ENCODE measurements at regions not wholly inside any gene's neighbourhood (a gene's known extent, or its start where the extent isn't known, plus 50 kb on each side); places are given as distances from the start of the nearest gene placed in this dataset.

GRCh38 chr2:120448436-120448835 lies 102.5 kb downstream of the INHBB start:
- FAIRE-seq (no peak), DNase-seq (ENCODE audit: low spot score) (no peak), ATAC-seq (no peak)
- TF ChIP-seq NONO (IDR thresholded peaks at IDR 0.05) (no peak), NONO (CRISPR knock-in tag; conservative IDR thresholded peaks at IDR 0.05) (no peak), NFE2 (CRISPR knock-in tag; IDR thresholded peaks at IDR 0.05) (no peak)
- 20% methylated on average over 6 of the region's 6 CpGs for WGBS (ENCODE audit: low lambda C conversion rate)
- no peak overlapping the region for H3K27ac ChIP-seq (ENCODE audit: extremely low read length, insufficient read depth, low read length)
- POLR2A ChIA-PET = interaction anchor here (6.4 kb wide), 1 partner anchor 16 kb away, joined by 30 read pairs; no protein-coding TSS in a partner anchor
- no peaks in the 10 kb centered on the region for H3K79me2 ChIP-seq (ENCODE audit: insufficient read depth, low read length)
- in situ Hi-C loops (cut with HindIII; ENCODE audit: extremely low pct_ligation_motif_present, low pct_unique_long_range_greater_than_20kb) (no loop called here), intact Hi-C loops (cut with micrococcal nuclease; ENCODE audit: unreplicated experiment) (no loop called here)
- H3K27me3 ChIP-seq (ENCODE audit: control insufficient read depth in 1 of 2, insufficient read depth in 2 of 2, low read length in 2 of 2) = peaks cover 17 to 81% of the 10 kb centered on the region in 2 experiments; a peak in 4 of 5 replicates
- no peak overlapping the region for H3K4me3 ChIP-seq (replicated peaks in 1 of 3; ENCODE audit: insufficient read depth in 1 of 3, low read depth in 2 of 3, low read length in 3 of 3)
- H3K9me3 ChIP-seq (ENCODE audit: low read length) = no peaks in the 10 kb centered on the region
- no peak overlapping the region for H3K9ac ChIP-seq (ENCODE audit: insufficient read depth, low read depth, low read length)
- no peak overlapping the region for H2AFZ ChIP-seq (ENCODE audit: low read length)
- H3K4me2 ChIP-seq (ENCODE audit: low read depth, low read length) = no peak overlapping the region
- no peaks in the 10 kb centered on the region for H4K20me1 ChIP-seq (ENCODE audit: insufficient read depth, low read length)
- H3K36me3 ChIP-seq (replicated peaks in 1 of 2; ENCODE audit: control insufficient read depth in 1 of 2, insufficient read depth in 2 of 2, low read length in 2 of 2) = no peaks in the 10 kb centered on the region
- CTCF ChIA-PET (ENCODE audit: low intra/inter-chr PET ratio, low total read pairs) = no interaction called here
- no TSS peak for BruUV-seq (replicated peaks)
- H3K4me1 ChIP-seq (ENCODE audit: insufficient read depth, low read length) = peaks cover 21% of the 10 kb centered on the region

- in situ Hi-C loops (cut with HindIII; ENCODE audit: extremely low pct_ligation_motif_present, low pct_unique_long_range_greater_than_20kb) = no loop called here
- Histone ChIP-seq H3K4me1 (ENCODE audit: insufficient read depth, low read length) (peaks cover 28% of the 10 kb centered on the region), H2AFZ (ENCODE audit: low read length) (no peak overlapping the region), H3K4me3 (replicated peaks in 1 of 3; ENCODE audit: insufficient read depth in 1 of 3, low read depth in 2 of 3, low read length in 3 of 3) (no peak overlapping the region), H3K27ac (ENCODE audit: extremely low read length, insufficient read depth, low read length) (no peak overlapping the region), H3K9me3 (ENCODE audit: low read length) (no peaks in the 10 kb centered on the region), H3K36me3 (replicated peaks in 1 of 2; ENCODE audit: control insufficient read depth in 1 of 2, insufficient read depth in 2 of 2, low read length in 2 of 2) (no peaks in the 10 kb centered on the region), H4K20me1 (ENCODE audit: insufficient read depth, low read length) (no peaks in the 10 kb centered on the region), H3K4me2 (ENCODE audit: low read depth, low read length) (no peak overlapping the region), H3K79me2 (ENCODE audit: insufficient read depth, low read length) (no peaks in the 10 kb centered on the region), H3K9ac (ENCODE audit: insufficient read depth, low read depth, low read length) (no peak overlapping the region), H3K27me3 (ENCODE audit: control insufficient read depth in 1 of 2, insufficient read depth in 2 of 2, low read length in 2 of 2) (peaks cover 16 to 74% of the 10 kb centered on the region in 2 experiments; a peak in 4 of 5 replicates)
- intact Hi-C loops (cut with micrococcal nuclease; ENCODE audit: unreplicated experiment) = loop anchor here (1.0 kb wide), 1 partner anchor 50 kb away; no protein-coding TSS in a partner anchor
- ATAC-seq (no peak), DNase-seq (ENCODE audit: low spot score) (no peak), FAIRE-seq (no peak)
- TF ChIP-seq CREB1 (IDR thresholded peaks at IDR 0.05) = peak; percentile 42; the same call in 1 of the 2 replicates
- TF ChIP-seq CREB1 (CRISPR knock-in tag; IDR thresholded peaks at IDR 0.05) = no peak
- TF ChIP-seq KAT8 (CRISPR knock-in tag; IDR thresholded peaks at IDR 0.05) = no peak
- 40% methylated on average over 14 of the region's 15 CpGs for WGBS (ENCODE audit: low lambda C conversion rate)
- ChIA-PET POLR2A (interaction anchor here (6.4 kb wide), 1 partner anchor 16 kb away, joined by 30 read pairs; no protein-coding TSS in a partner anchor), CTCF (ENCODE audit: low intra/inter-chr PET ratio, low total read pairs) (no interaction called here)
- BruUV-seq (replicated peaks) = no TSS peak
These were observed 103.2 kb downstream of the INHBB start for GRCh38 chr2:120448961-120449810.
